COLO668 (cell line): ENCODE measurements at regions not wholly inside any gene's neighbourhood (a gene's known extent, or its start where the extent isn't known, plus 50 kb on each side); places are given as distances from the start of the nearest gene placed in this dataset.
"Not testable (repeated sequence)": the region's sequence is repeated elsewhere in the genome, so short reads cannot be mapped to it uniquely, and the experiment has no call there.

Source experiments
- DNase-seq: peaks from one replicate; lab custom pipeline; 2025; ENCODE audit not compliant: unreplicated experiment; lab: John Stamatoyannopoulos, UW

GRCh38 chr7:91752102-91752501 is 128.4 kb downstream of the MTERF1 start:
- no peak for DNase-seq

- DNase-seq: peak; percentile 4
Measured at GRCh38 chr7:91754280-91754679, 126.2 kb downstream of the MTERF1 start.

GRCh38 chr7:91755121-91755520 is 125.4 kb downstream of the MTERF1 start:
- DNase-seq: not testable (repeated sequence)

GRCh38 chr7:91759205-91759863 is 121.2 kb downstream of the MTERF1 start:
- peak; percentile 70 for DNase-seq

- DNase-seq: no peak
Measured at GRCh38 chr7:91767820-91768219, 112.7 kb downstream of the MTERF1 start.

GRCh38 chr7:91771394-91771793 is 109.1 kb downstream of the MTERF1 start:
- no peak for DNase-seq

GRCh38 chr7:91771921-91772815 is 108.3 kb downstream of the MTERF1 start:
- DNase-seq: no peak

GRCh38 chr7:91776171-91776570 is 104.3 kb downstream of the MTERF1 start:
- DNase-seq: no peak

- no peak for DNase-seq
Measured at GRCh38 chr7:91777522-91777921, 103.0 kb downstream of the MTERF1 start.

GRCh38 chr7:91778416-91778815 is 102.1 kb downstream of the MTERF1 start:
- DNase-seq: no peak

GRCh38 chr7:91780521-91780920 is 100.0 kb downstream of the MTERF1 start:
- no peak for DNase-seq

GRCh38 chr7:91784469-91784868 is 96.0 kb downstream of the MTERF1 start:
- DNase-seq: no peak

GRCh38 chr7:91787931-91788330 is 92.6 kb downstream of the MTERF1 start:
- no peak for DNase-seq

- DNase-seq: no peak
Measured at GRCh38 chr7:91789086-91789485, 91.4 kb downstream of the MTERF1 start.

GRCh38 chr7:91789558-91789957 is 90.9 kb downstream of the MTERF1 start:
- DNase-seq: no peak

- DNase-seq: not testable (repeated sequence)
Measured at GRCh38 chr7:91790646-91791045, 89.9 kb downstream of the MTERF1 start.

- no peak for DNase-seq
Measured at GRCh38 chr7:91796122-91796521, 84.4 kb downstream of the MTERF1 start.

- DNase-seq: no peak
Measured at GRCh38 chr7:91798425-91798824, 82.1 kb downstream of the MTERF1 start.

GRCh38 chr7:91800389-91800788 is 80.1 kb downstream of the MTERF1 start:
- DNase-seq: no peak

- no peak for DNase-seq
Measured at GRCh38 chr7:91801331-91801983, 79.0 kb downstream of the MTERF1 start.

GRCh38 chr7:91811236-91811635 is 69.3 kb downstream of the MTERF1 start:
- DNase-seq: no peak

GRCh38 chr7:91811641-91812040 is 68.9 kb downstream of the MTERF1 start:
- DNase-seq: no peak
